H1 (cell line): ENCODE measurements at regions not wholly inside any gene's neighbourhood (a gene's known extent, or its start where the extent isn't known, plus 50 kb on each side); places are given as distances from the start of the nearest gene placed in this dataset.

Experiments
- ATF2 ChIP-seq: IDR thresholded peaks from 2 replicates; pipeline ENCODE4 v1.6.1; 2012; ENCODE audit warnings: low read length, inconsistent platforms
- CEBPB ChIP-seq: IDR thresholded peaks from 2 replicates; pipeline ENCODE4 v1.6.1; 2012; ENCODE audit warnings: low read depth, low read length
- CTCF ChIP-seq, 3 experiments: IDR thresholded peaks; 1 replicate in 2 of 3; 2 replicates in 1 of 3; pipeline versions ENCODE4 v1.5.1 to v1.6.1; 2011; ENCODE audit warnings: low read length in 3 of 3, mild to moderate bottlenecking in 3 of 3, inconsistent platforms in 2 of 3, low read depth in 1 of 3, moderate library complexity in 1 of 3; ENCODE audit not compliant: insufficient read depth in 1 of 3; ENCODE audit errors: control extremely low read depth in 1 of 3
- HDAC2 ChIP-seq, 2 experiments: fragments of 300-600 bp in 1 of 2; sonication (generic) in 1 of 2; IDR thresholded peaks; 2 replicates each; pipeline ENCODE4 v1.6.1; 2011 to 2012; ENCODE audit warnings: low read depth in 2 of 2, low read length in 2 of 2, mild to moderate bottlenecking in 2 of 2, moderate library complexity in 2 of 2, borderline replicate concordance in 1 of 2, inconsistent platforms in 1 of 2
- MAFK ChIP-seq: IDR thresholded peaks from 2 replicates; pipeline ENCODE4 v1.6.1; 2012; ENCODE audit warnings: low read depth, mild to moderate bottlenecking, improper control_type of control experiment, low read length
- RBBP5 ChIP-seq: IDR thresholded peaks from 2 replicates; pipeline ENCODE4 v1.7.1; 2012; ENCODE audit warnings: low read depth, mild to moderate bottlenecking, inconsistent platforms, low read length, moderate library complexity, borderline replicate concordance
- RFX5 ChIP-seq: IDR thresholded peaks from 2 replicates; pipeline ENCODE4 v1.6.1; 2011; ENCODE audit warnings: low read depth, low read length, improper control_type of control experiment, borderline replicate concordance
- SRF ChIP-seq: IDR thresholded peaks from 2 replicates; pipeline ENCODE4 v1.6.1; 2011; ENCODE audit warnings: mild to moderate bottlenecking, low read depth, low read length, moderate library complexity
- TAF1 ChIP-seq: IDR thresholded peaks from 2 replicates; pipeline ENCODE4 v1.6.1; 2011; ENCODE audit warnings: mild to moderate bottlenecking, low read depth, low read length
- TF ChIP-seq, protein P1 (sequence below): IDR thresholded peaks from 2 replicates; pipeline ENCODE4 v1.6.1; 2012; ENCODE audit warnings: inconsistent platforms

DNA sequence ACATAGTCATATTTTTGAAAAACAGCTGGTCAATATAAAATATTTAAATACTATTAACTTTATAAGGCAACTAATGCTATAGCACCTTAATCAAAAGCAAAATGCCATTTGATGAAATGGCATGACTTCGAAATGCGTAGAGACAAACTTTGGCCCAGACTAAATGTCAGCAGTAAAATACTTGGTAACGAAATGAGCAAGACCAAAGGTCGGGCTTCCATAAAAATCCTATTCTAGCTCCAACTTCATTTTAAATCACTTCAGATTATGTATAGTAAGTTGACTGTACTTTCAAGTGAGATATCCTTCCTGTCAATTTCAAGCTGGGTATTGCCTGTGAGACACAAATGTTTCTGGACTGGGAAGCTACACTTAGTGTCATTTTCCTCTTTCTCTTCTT, 805.4 kb upstream of the ZNF608 start:
- TF ChIP-seq HDAC2 (IDR thresholded peaks at IDR 0.05; ENCODE audit: borderline replicate concordance in 1 of 2, low read depth in 2 of 2, low read length in 2 of 2) (no peak), CTCF (IDR thresholded peaks at IDR 0.05; ENCODE audit: control extremely low read depth in 1 of 3, insufficient read depth in 1 of 3, low read depth in 1 of 3, low read length in 3 of 3) (no peak), SRF (no peak), ATF2 (no peak), RBBP5 (no peak), CEBPB (no peak), RFX5 (no peak), MAFK (no peak), TAF1 (no peak)
- TF ChIP-seq, protein P1, sequence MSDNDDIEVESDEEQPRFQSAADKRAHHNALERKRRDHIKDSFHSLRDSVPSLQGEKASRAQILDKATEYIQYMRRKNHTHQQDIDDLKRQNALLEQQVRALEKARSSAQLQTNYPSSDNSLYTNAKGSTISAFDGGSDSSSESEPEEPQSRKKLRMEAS: no peak
